HCT116 (cell line): ENCODE measurements at regions not wholly inside any gene's neighbourhood (a gene's known extent, or its start where the extent isn't known, plus 50 kb on each side); places are given as distances from the start of the nearest gene placed in this dataset.

Experiments
- ATF3 ChIP-seq: IDR thresholded peaks from 2 replicates; pipeline ENCODE4 v1.6.1; 2012
- CTCF ChIP-seq, 3 experiments: fragments of 200-600 bp in 1 of 3; sonication (generic) in 1 of 3; IDR thresholded peaks in 2 of 3; conservative IDR thresholded peaks in 1 of 3; 2 replicates each; pipeline ENCODE4 v1.5.1; 2012 to 2017; ENCODE audit warnings: low read depth in 2 of 3, low read length in 2 of 3, antibody characterized with exemption in 1 of 3, borderline replicate concordance in 1 of 3, control low read depth in 1 of 3, mild to moderate bottlenecking in 1 of 3, mixed read lengths in 1 of 3, mixed run types in 1 of 3, moderate library complexity in 1 of 3; ENCODE audit not compliant: insufficient read depth in 1 of 3
- EZH2 ChIP-seq: fragments of 200-600 bp; sonication (generic); IDR thresholded peaks from 2 replicates; pipeline ENCODE4 v1.6.1; 2017; ENCODE audit warnings: antibody characterized with exemption, mixed run types
- EZH2phosphoT487 ChIP-seq: fragments of 200-600 bp; IDR thresholded peaks from 2 replicates; pipeline ENCODE4 v1.6.1; 2018; ENCODE audit warnings: antibody characterized with exemption, borderline replicate concordance
- POLR2A ChIP-seq: IDR thresholded peaks from 2 replicates; pipeline ENCODE4 v1.7.0; 2011; ENCODE audit warnings: borderline replicate concordance; ENCODE audit not compliant: insufficient read depth, insufficient read length; ENCODE audit errors: extremely low read depth
- POLR2AphosphoS5 ChIP-seq: IDR thresholded peaks from 2 replicates; pipeline ENCODE4 v1.6.1; 2011; ENCODE audit warnings: mild to moderate bottlenecking, low read depth, low read length, moderate library complexity

- TF ChIP-seq CTCF (IDR thresholded peaks at IDR 0.05 in 2 of 3, conservative IDR thresholded peaks at IDR 0.05 in 1 of 3; ENCODE audit: borderline replicate concordance in 1 of 3, insufficient read depth in 1 of 3, low read depth in 2 of 3, low read length in 2 of 3) (no peak), POLR2A (no peak), EZH2 (no peak), POLR2AphosphoS5 (no peak), ATF3 (no peak), EZH2phosphoT487 (no peak)
These were observed 192.9 kb upstream of the LRRN1 start for GRCh38 chr3:3606321-3606720.
